ENCODE measurements at regions not wholly inside any gene's neighbourhood (a gene's known extent, or its start where the extent isn't known, plus 50 kb on each side); places are given as distances from the start of the nearest gene placed in this dataset.

DNA sequence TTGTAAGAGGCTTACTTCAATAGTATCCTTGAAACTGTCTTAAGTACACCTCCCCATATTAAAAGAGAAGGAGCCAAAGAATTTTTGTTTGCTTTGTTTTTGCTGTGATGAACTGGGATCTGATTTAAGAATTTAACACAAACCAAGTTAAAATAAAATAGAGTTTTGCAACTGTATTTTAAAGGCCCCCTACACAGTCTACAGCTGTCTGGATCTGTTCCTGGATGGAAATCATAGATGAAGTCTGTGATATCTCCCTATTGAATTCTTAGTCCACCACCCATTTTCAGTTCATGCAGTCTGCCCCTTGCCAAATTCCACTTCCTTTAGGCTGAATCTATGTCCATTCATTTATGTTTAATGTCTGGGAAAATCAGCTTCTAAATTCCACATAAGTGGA is 169.8 kb upstream of the MEOX2 start:
- Histone ChIP-seq H3K27ac (no peak overlapping the region), H3K27me3 (no peaks in the 10 kb centered on the region), H3K4me3 (no peak overlapping the region), H3K9me3 (no peaks in the 10 kb centered on the region), H3K4me1 (no peaks in the 10 kb centered on the region), H3K36me3 (replicated peaks in 1 of 2; ENCODE audit: insufficient read depth in 1 of 2, low read depth in 2 of 2) (no peaks in the 10 kb centered on the region)
- intact Hi-C loops (cut with DNase I) = no loop called here
- TF ChIP-seq POLR2A (IDR thresholded peaks at IDR 0.05) = no peak
- TF ChIP-seq, protein P1, sequence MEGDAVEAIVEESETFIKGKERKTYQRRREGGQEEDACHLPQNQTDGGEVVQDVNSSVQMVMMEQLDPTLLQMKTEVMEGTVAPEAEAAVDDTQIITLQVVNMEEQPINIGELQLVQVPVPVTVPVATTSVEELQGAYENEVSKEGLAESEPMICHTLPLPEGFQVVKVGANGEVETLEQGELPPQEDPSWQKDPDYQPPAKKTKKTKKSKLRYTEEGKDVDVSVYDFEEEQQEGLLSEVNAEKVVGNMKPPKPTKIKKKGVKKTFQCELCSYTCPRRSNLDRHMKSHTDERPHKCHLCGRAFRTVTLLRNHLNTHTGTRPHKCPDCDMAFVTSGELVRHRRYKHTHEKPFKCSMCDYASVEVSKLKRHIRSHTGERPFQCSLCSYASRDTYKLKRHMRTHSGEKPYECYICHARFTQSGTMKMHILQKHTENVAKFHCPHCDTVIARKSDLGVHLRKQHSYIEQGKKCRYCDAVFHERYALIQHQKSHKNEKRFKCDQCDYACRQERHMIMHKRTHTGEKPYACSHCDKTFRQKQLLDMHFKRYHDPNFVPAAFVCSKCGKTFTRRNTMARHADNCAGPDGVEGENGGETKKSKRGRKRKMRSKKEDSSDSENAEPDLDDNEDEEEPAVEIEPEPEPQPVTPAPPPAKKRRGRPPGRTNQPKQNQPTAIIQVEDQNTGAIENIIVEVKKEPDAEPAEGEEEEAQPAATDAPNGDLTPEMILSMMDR (IDR thresholded peaks at IDR 0.05) = no peak
- DNase-seq = no peak
- no peak for ATAC-seq

DNA sequence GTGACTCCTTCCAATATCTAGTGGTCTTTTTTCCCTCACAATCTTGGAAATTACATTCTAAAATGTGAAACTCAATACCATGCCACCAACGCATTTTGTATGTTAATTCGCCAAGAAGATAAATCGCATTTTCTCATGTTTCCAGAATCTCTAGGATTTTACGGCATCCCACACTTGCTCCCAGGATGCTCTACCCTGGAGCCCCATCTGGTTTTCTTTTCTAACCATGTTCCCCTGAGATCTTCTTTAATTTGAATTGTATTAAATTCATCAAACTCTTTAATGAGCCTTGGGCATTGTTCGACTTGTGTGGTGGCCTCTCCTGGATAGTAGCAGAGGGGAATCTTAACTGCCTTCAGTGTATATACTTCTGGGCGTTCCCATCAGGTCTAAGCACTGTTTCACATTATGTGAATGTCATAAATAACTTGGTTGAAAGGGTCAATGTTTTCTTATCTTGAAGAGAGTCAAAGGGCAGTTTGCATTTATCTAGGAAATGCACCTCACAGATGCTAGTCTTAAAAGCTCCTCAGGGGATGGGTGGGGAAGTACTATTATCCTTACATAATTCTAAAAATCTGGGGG is 169.1 kb upstream of the MEOX2 start:
- Histone ChIP-seq H3K4me3 (no peak overlapping the region), H3K27me3 (no peaks in the 10 kb centered on the region), H3K27ac (no peak overlapping the region), H3K4me1 (no peaks in the 10 kb centered on the region), H3K9me3 (no peaks in the 10 kb centered on the region), H3K36me3 (replicated peaks in 1 of 2; ENCODE audit: insufficient read depth in 1 of 2, low read depth in 2 of 2) (no peaks in the 10 kb centered on the region)
- no peak for DNase-seq
- TF ChIP-seq POLR2A (IDR thresholded peaks at IDR 0.05) = no peak
- TF ChIP-seq, protein P1 (IDR thresholded peaks at IDR 0.05) = no peak
- no peak for ATAC-seq
- intact Hi-C loops (cut with DNase I) = no loop called here
- WGBS, 2 donors = 63 to 73% methylated on average over 6 of the region's 6 CpGs

DNA sequence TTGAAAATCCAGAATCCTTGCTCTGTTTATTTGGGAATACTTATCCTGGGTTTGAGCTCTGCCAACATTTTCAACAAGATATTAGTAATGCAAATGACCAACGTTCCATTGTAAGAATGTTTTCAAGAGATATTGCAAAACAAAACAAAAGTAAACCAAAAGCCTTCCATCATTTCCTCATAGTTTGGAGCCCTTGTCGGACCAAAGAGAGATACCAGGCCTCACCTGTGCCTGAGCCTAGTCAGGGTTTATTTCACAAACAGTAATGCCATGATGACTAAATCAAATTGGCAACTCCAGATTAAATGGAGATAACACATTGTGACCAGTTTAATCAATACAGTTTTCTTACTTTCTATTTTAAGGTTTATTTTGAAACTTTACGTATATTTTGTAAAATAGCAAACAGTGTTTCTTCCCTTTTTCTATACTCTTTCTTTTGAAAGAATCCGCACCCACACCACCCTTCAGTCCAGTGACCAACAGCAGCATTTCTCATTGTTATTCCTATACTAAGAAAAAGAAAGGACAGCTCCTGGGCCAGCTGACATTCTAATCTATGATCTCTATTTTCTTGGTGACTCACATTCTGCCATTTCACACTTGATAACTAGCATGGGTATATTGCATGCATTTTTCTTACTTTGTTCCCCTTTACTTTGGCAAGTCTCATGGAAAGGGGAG is 168.5 kb upstream of the MEOX2 start:
- WGBS, 2 donors = 58 to 59% methylated on average over 4 of the region's 4 CpGs
- intact Hi-C loops (cut with DNase I) = no loop called here
- Histone ChIP-seq H3K36me3 (replicated peaks in 1 of 2; ENCODE audit: insufficient read depth in 1 of 2, low read depth in 2 of 2) (no peaks in the 10 kb centered on the region), H3K27ac (no peak overlapping the region), H3K4me1 (no peaks in the 10 kb centered on the region), H3K4me3 (no peak overlapping the region), H3K27me3 (no peaks in the 10 kb centered on the region), H3K9me3 (no peaks in the 10 kb centered on the region)
- DNase-seq (no peak), ATAC-seq (no peak)
- TF ChIP-seq, protein P1 (IDR thresholded peaks at IDR 0.05) = no peak
- no peak for TF ChIP-seq POLR2A (IDR thresholded peaks at IDR 0.05)

DNA sequence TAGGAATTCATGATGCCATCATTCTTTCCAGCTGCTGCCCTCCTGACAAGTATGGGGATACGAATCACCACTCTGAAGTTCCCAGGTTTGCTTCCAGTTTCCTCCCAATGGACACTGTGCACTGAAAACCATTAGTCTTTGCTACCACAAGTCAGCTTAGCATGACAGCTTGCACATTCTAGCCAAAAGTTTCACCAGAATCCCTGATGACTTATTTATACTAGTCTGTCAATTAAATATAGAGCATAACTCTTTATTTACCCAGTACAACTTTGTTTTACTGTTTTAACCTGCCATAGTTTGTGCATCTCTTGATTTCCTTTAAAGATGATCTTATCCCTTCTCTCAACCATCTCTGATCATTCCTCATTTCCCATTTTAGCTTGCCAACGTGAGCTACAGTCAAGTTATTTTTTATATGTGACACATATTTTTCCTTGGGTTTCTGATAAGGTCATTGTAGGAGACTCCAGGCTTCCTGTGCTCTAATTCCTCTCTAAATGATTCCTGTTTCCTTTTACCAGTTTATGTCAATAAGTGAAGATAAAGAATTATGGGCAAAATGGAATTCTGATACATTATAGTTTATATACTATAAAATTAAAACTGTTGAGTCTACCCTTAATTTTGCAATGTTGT is 167.5 kb upstream of the MEOX2 start:
- Histone ChIP-seq H3K4me1 (no peaks in the 10 kb centered on the region), H3K27ac (no peak overlapping the region), H3K27me3 (no peaks in the 10 kb centered on the region), H3K4me3 (no peak overlapping the region), H3K36me3 (replicated peaks in 1 of 2; ENCODE audit: insufficient read depth in 1 of 2, low read depth in 2 of 2) (no peaks in the 10 kb centered on the region), H3K9me3 (no peaks in the 10 kb centered on the region)
- no peak for ATAC-seq
- WGBS, 2 donors = 30 to 33% methylated on average over 2 of the region's 2 CpGs
- intact Hi-C loops (cut with DNase I) = no loop called here
- no peak for DNase-seq
- TF ChIP-seq, protein P1 (IDR thresholded peaks at IDR 0.05) = no peak
